HG03521 (cell line): ENCODE measurements at regions not wholly inside any gene's neighbourhood (a gene's known extent, or its start where the extent isn't known, plus 50 kb on each side); places are given as distances from the start of the nearest gene placed in this dataset.

Source experiments
- ATAC-seq: cut with Tn5 transposase; IDR thresholded peaks from one replicate; pipeline ENCODE4 v1.9.1; 2021; ENCODE audit warnings: mild to moderate bottlenecking, moderate library complexity; ENCODE audit not compliant: unreplicated experiment

GRCh38 chr14:98855926-98856715 lies 415.9 kb downstream of the BCL11B start:
- ATAC-seq = no peak

- ATAC-seq = no peak
Observed at GRCh38 chr14:98858158-98858557, 413.8 kb downstream of the BCL11B start.

- ATAC-seq = no peak
Observed at GRCh38 chr14:98858561-98858960, 413.4 kb downstream of the BCL11B start.

GRCh38 chr14:98859301-98859700 lies 412.7 kb downstream of the BCL11B start:
- ATAC-seq = no peak

- no peak for ATAC-seq
Observed at GRCh38 chr14:98864211-98864610, 407.8 kb downstream of the BCL11B start.

- ATAC-seq = no peak
Observed at GRCh38 chr14:98867146-98867545, 404.9 kb downstream of the BCL11B start.

GRCh38 chr14:98867726-98868125 lies 404.3 kb downstream of the BCL11B start:
- ATAC-seq = no peak

- no peak for ATAC-seq
Observed at GRCh38 chr14:98868866-98869265, 403.1 kb downstream of the BCL11B start.

- ATAC-seq = no peak
Observed at GRCh38 chr14:98871796-98872195, 400.2 kb downstream of the BCL11B start.

GRCh38 chr14:98877065-98877464 lies 394.9 kb downstream of the BCL11B start:
- ATAC-seq = no peak

GRCh38 chr14:98878282-98878681 lies 393.7 kb downstream of the BCL11B start:
- ATAC-seq = no peak

- ATAC-seq = no peak
Observed at GRCh38 chr14:98886982-98887381, 385.0 kb downstream of the BCL11B start.

- ATAC-seq = no peak
Observed at GRCh38 chr14:98888281-98888680, 383.7 kb downstream of the BCL11B start.

- no peak for ATAC-seq
Observed at GRCh38 chr14:98888927-98889835, 382.8 kb downstream of the BCL11B start.

GRCh38 chr14:98889836-98890185 lies 382.2 kb downstream of the BCL11B start:
- ATAC-seq = no peak

- ATAC-seq = no peak
Observed at GRCh38 chr14:98890556-98891340, 381.2 kb downstream of the BCL11B start.

GRCh38 chr14:98893675-98894074 lies 378.3 kb downstream of the BCL11B start:
- ATAC-seq = no peak

GRCh38 chr14:98894600-98894999 lies 377.4 kb downstream of the BCL11B start:
- no peak for ATAC-seq

GRCh38 chr14:98896449-98896848 lies 375.5 kb downstream of the BCL11B start:
- ATAC-seq = no peak

GRCh38 chr14:98897605-98898309 lies 374.2 kb downstream of the BCL11B start:
- no peak for ATAC-seq

- ATAC-seq = no peak
Observed at GRCh38 chr14:98899441-98899840, 372.6 kb downstream of the BCL11B start.
